GM23248 (cell line): ENCODE measurements at regions not wholly inside any gene's neighbourhood (a gene's known extent, or its start where the extent isn't known, plus 50 kb on each side); places are given as distances from the start of the nearest gene placed in this dataset.

Experiments
- EZH2 ChIP-seq: fragments of 200-600 bp; sonication (generic); IDR thresholded peaks from 2 replicates; pipeline ENCODE4 v1.6.1; 2018; ENCODE audit warnings: antibody characterized with exemption, mild to moderate bottlenecking; ENCODE audit not compliant: insufficient read depth, poor library complexity, severe bottlenecking
- EZH2phosphoT487 ChIP-seq: fragments of 200-600 bp; sonication (generic); IDR thresholded peaks from 2 replicates; pipeline ENCODE4 v1.6.1; 2018; ENCODE audit warnings: antibody characterized with exemption, moderate library complexity, mild to moderate bottlenecking, low read depth; ENCODE audit not compliant: insufficient read depth

DNA sequence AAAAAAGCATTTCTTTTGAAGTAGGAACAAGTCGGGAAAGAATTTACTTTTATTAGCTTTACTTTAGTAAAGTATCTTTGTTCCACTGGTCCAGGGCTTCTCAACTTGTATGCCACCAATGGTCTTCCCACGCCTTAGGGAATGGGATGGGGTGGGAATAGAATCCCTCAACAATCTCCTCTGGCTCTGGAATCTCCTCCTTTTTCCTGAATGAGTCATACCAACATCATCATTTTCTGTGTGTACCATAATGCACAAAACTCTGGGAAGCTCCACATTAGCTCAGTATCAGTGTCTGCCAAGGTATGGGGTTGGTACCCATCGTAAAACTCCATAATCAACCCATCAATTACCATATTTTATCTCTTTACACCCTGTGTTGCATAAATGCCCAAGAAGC, 159.4 kb upstream of the BMPER start:
- TF ChIP-seq EZH2phosphoT487 (no peak), EZH2 (no peak)
